ENCODE measurements at regions not wholly inside any gene's neighbourhood (a gene's known extent, or its start where the extent isn't known, plus 50 kb on each side); places are given as distances from the start of the nearest gene placed in this dataset.
"Not testable (repeated sequence)": the region's sequence is repeated elsewhere in the genome, so short reads cannot be mapped to it uniquely, and the experiment has no call there.

GRCh38 chr3:61381745-61382392 lies 130.6 kb upstream of the FHIT start:
- peak; percentile 32 for DNase-seq

- no peak for DNase-seq
These were observed 136.6 kb upstream of the FHIT start for GRCh38 chr3:61387817-61388216.

GRCh38 chr3:61393480-61393947 lies 142.3 kb upstream of the FHIT start:
- not testable (repeated sequence) for DNase-seq

GRCh38 chr3:61401359-61401758 lies 150.1 kb upstream of the FHIT start:
- DNase-seq: no peak

GRCh38 chr3:61407397-61407796 lies 154.0 kb upstream of the PTPRG start:
- DNase-seq: no peak

- no peak for DNase-seq
These were observed 151.7 kb upstream of the PTPRG start for GRCh38 chr3:61409638-61410037.

- DNase-seq: not testable (repeated sequence)
These were observed 151.0 kb upstream of the PTPRG start for GRCh38 chr3:61410358-61410757.

- no peak for DNase-seq
These were observed 150.2 kb upstream of the PTPRG start for GRCh38 chr3:61411009-61411662.

- no peak for DNase-seq
These were observed 146.9 kb upstream of the PTPRG start for GRCh38 chr3:61414456-61414855.

- no peak for DNase-seq
These were observed 146.2 kb upstream of the PTPRG start for GRCh38 chr3:61415201-61415600.

GRCh38 chr3:61416618-61417017 lies 144.8 kb upstream of the PTPRG start:
- DNase-seq: no peak

GRCh38 chr3:61417352-61417751 lies 144.0 kb upstream of the PTPRG start:
- DNase-seq: no peak

- no peak for DNase-seq
These were observed 141.1 kb upstream of the PTPRG start for GRCh38 chr3:61420136-61420759.

- no peak for DNase-seq
These were observed 138.3 kb upstream of the PTPRG start for GRCh38 chr3:61422945-61423673.

- no peak for DNase-seq
These were observed 136.0 kb upstream of the PTPRG start for GRCh38 chr3:61425356-61425755.

- DNase-seq: no peak
These were observed 132.3 kb upstream of the PTPRG start for GRCh38 chr3:61429106-61429505.

- DNase-seq: not testable (repeated sequence)
These were observed 126.5 kb upstream of the PTPRG start for GRCh38 chr3:61434901-61435300.

- DNase-seq: not testable (repeated sequence)
These were observed 126.0 kb upstream of the PTPRG start for GRCh38 chr3:61435361-61435760.

- no peak for DNase-seq
These were observed 122.9 kb upstream of the PTPRG start for GRCh38 chr3:61438253-61439121.

- no peak for DNase-seq
These were observed 122.3 kb upstream of the PTPRG start for GRCh38 chr3:61439122-61439458.

GRCh38 chr3:61442696-61443095 lies 118.7 kb upstream of the PTPRG start:
- DNase-seq: no peak

GRCh38 chr3:61443886-61444285 lies 117.5 kb upstream of the PTPRG start:
- no peak for DNase-seq

- no peak for DNase-seq
These were observed 116.6 kb upstream of the PTPRG start for GRCh38 chr3:61444782-61445181.
